ENCODE measurements at regions not wholly inside any gene's neighbourhood (a gene's known extent, or its start where the extent isn't known, plus 50 kb on each side); places are given as distances from the start of the nearest gene placed in this dataset.
"Not testable (repeated sequence)": the region's sequence is repeated elsewhere in the genome, so short reads cannot be mapped to it uniquely, and the experiment has no call there.

DNA sequence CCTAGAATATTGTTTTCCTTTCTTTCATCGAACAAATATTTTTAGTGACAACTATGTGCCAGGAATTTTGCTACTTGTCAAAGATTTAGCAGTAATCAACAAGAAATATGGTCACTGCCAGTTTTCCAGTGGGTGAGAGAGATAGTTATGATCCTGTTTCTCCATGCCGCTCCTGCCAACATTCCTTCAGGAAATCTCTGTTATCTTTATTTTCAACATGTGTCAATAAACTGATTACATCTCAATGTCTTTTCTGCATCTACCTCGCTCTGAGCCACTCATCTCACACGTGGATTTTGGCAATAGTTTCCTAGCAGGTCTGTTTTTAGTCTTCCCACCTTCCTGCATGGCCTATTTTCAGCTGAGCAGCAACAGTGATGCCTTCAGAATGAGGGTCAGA, 650.0 kb upstream of the STXBP6 start:
- TF ChIP-seq, protein P1, sequence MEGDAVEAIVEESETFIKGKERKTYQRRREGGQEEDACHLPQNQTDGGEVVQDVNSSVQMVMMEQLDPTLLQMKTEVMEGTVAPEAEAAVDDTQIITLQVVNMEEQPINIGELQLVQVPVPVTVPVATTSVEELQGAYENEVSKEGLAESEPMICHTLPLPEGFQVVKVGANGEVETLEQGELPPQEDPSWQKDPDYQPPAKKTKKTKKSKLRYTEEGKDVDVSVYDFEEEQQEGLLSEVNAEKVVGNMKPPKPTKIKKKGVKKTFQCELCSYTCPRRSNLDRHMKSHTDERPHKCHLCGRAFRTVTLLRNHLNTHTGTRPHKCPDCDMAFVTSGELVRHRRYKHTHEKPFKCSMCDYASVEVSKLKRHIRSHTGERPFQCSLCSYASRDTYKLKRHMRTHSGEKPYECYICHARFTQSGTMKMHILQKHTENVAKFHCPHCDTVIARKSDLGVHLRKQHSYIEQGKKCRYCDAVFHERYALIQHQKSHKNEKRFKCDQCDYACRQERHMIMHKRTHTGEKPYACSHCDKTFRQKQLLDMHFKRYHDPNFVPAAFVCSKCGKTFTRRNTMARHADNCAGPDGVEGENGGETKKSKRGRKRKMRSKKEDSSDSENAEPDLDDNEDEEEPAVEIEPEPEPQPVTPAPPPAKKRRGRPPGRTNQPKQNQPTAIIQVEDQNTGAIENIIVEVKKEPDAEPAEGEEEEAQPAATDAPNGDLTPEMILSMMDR (IDR thresholded peaks at IDR 0.05; ENCODE audit: borderline replicate concordance), result no peak
- no peaks in the 10 kb centered on the region for H3K36me3 ChIP-seq
- no peaks in the 10 kb centered on the region for H3K27me3 ChIP-seq (ENCODE audit: low read depth)
- no peak overlapping the region for H3K4me3 ChIP-seq
- no peaks in the 10 kb centered on the region for H3K4me1 ChIP-seq
- no peaks in the 10 kb centered on the region for H3K9me3 ChIP-seq (replicated peaks)
- no peak overlapping the region for H3K27ac ChIP-seq (replicated peaks)
- DNase-seq, result no peak
- intact Hi-C loops (cut with micrococcal nuclease), result no loop called here

DNA sequence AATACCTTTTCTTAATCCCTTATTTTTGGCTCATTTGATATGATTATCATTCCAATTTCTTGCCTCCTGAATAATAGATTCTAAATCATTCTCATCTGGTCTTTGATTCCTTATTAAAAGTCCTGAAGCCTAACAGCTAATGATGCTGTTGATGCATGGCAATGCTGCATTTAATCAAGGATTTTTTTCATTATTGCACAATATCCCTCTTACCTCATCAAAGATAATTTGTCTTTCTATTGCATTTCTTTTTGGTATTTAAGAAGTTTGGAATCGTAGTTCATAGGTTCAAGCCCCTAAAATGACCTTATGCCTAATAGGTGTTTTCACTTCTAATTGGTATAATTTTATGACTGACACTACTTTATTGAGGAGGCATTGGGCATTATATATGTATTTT, 648.2 kb upstream of the STXBP6 start:
- no peaks in the 10 kb centered on the region for H3K9me3 ChIP-seq (replicated peaks)
- no peaks in the 10 kb centered on the region for H3K4me1 ChIP-seq
- H3K27me3 ChIP-seq (ENCODE audit: low read depth), result no peaks in the 10 kb centered on the region
- H3K4me3 ChIP-seq, result no peak overlapping the region
- intact Hi-C loops (cut with micrococcal nuclease), result no loop called here
- H3K36me3 ChIP-seq, result no peaks in the 10 kb centered on the region
- no peak for DNase-seq
- H3K27ac ChIP-seq (replicated peaks), result no peak overlapping the region
- TF ChIP-seq, protein P1 (IDR thresholded peaks at IDR 0.05; ENCODE audit: borderline replicate concordance), result no peak

GRCh38 chr14:25696176-25696575, 646.2 kb upstream of the STXBP6 start:
- no peak for DNase-seq
- no peak overlapping the region for H3K27ac ChIP-seq (replicated peaks)
- intact Hi-C loops (cut with micrococcal nuclease), result no loop called here
- H3K4me3 ChIP-seq, result no peak overlapping the region
- TF ChIP-seq, protein P1 (IDR thresholded peaks at IDR 0.05; ENCODE audit: borderline replicate concordance), result no peak
- no peaks in the 10 kb centered on the region for H3K36me3 ChIP-seq
- H3K27me3 ChIP-seq (ENCODE audit: low read depth), result no peaks in the 10 kb centered on the region
- H3K9me3 ChIP-seq (replicated peaks), result no peaks in the 10 kb centered on the region
- H3K4me1 ChIP-seq, result no peaks in the 10 kb centered on the region

DNA sequence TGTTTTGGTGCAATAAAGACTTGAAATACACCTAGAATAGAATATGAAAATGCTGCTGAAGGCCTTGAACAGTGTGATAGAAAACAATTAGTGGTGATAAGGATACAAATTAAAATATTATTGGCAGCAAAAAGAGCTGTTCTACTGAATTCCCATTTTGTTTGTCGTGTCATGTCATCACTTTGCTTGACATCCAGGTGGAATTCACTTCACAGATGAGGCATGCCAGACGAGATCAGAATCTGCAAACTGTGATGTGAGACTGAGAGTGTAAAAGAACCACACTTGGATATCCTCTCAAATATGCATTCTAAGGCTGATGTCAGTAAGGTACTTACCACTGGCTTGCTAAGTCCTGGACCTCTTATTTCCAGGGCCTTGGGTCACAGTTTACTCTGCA, 635.1 kb upstream of the STXBP6 start:
- TF ChIP-seq, protein P1 (IDR thresholded peaks at IDR 0.05; ENCODE audit: borderline replicate concordance), result no peak
- Histone ChIP-seq H3K4me1 (no peaks in the 10 kb centered on the region), H3K36me3 (no peaks in the 10 kb centered on the region), H3K27me3 (ENCODE audit: low read depth) (no peaks in the 10 kb centered on the region), H3K27ac (replicated peaks) (no peak overlapping the region), H3K9me3 (replicated peaks) (peaks cover 4% of the 10 kb centered on the region), H3K4me3 (no peak overlapping the region)
- intact Hi-C loops (cut with micrococcal nuclease), result no loop called here
- DNase-seq, result no peak

- Histone ChIP-seq H3K4me1 (no peaks in the 10 kb centered on the region), H3K36me3 (no peaks in the 10 kb centered on the region), H3K27ac (replicated peaks) (no peak overlapping the region), H3K9me3 (replicated peaks) (peaks cover 6% of the 10 kb centered on the region), H3K27me3 (ENCODE audit: low read depth) (no peaks in the 10 kb centered on the region), H3K4me3 (no peak overlapping the region)
- intact Hi-C loops (cut with micrococcal nuclease), result no loop called here
- DNase-seq, result no peak
- TF ChIP-seq, protein P1 (IDR thresholded peaks at IDR 0.05; ENCODE audit: borderline replicate concordance), result no peak
Observed at GRCh38 chr14:25680934-25681333, 631.0 kb upstream of the STXBP6 start.

GRCh38 chr14:25680511-25680910, 630.6 kb upstream of the STXBP6 start:
- H3K27ac ChIP-seq (replicated peaks); DNase-seq; intact Hi-C loops (cut with micrococcal nuclease); H3K27me3 ChIP-seq (ENCODE audit: low read depth); H3K9me3 ChIP-seq (replicated peaks); H3K36me3 ChIP-seq; H3K4me1 ChIP-seq; H3K4me3 ChIP-seq: not testable (repeated sequence)
